Omental fat pad (tissue), 3 donors: ENCODE measurements at regions not wholly inside any gene's neighbourhood (a gene's known extent, or its start where the extent isn't known, plus 50 kb on each side); places are given as distances from the start of the nearest gene placed in this dataset.

Experiments
- ATAC-seq: fragments of 150-250 bp; one replicate; pipeline ENCODE4 v1.9.1; 2016; ENCODE audit warnings: mild to moderate bottlenecking, moderate library complexity; ENCODE audit not compliant: low FRiP score
- DNase-seq: peaks from one replicate; pipeline ENCODE4 v3.0.0-alpha.2; 2019; ENCODE audit warnings: low spot score
- CTCF ChIP-seq, 3 donors: fragments of 450-650 bp; IDR thresholded peaks; one replicate each; pipeline ENCODE4 v1.5.1; 2016 to 2017; ENCODE audit warnings: antibody characterized with exemption in 3 of 3, mild to moderate bottlenecking in 3 of 3, moderate library complexity in 2 of 3

- no peak for TF ChIP-seq CTCF (IDR thresholded peaks at IDR 0.05)
- DNase-seq (no peak), ATAC-seq (no peak)
These were observed 446.0 kb downstream of the FOXO1 start for GRCh38 chr13:40220299-40220935.

- DNase-seq (no peak), ATAC-seq (peak; percentile 30)
- TF ChIP-seq CTCF (IDR thresholded peaks at IDR 0.05), result no peak
These were observed 445.3 kb downstream of the FOXO1 start for GRCh38 chr13:40221131-40221459.

GRCh38 chr13:40221460-40222201, 444.8 kb downstream of the FOXO1 start:
- TF ChIP-seq CTCF (IDR thresholded peaks at IDR 0.05), result no peak
- peak; percentile 38 for ATAC-seq
- DNase-seq, result no peak

GRCh38 chr13:40223585-40223984, 442.9 kb downstream of the FOXO1 start:
- ATAC-seq, result no peak
- DNase-seq, result no peak
- TF ChIP-seq CTCF (IDR thresholded peaks at IDR 0.05), result no peak

- DNase-seq (no peak), ATAC-seq (peak; percentile 24)
- TF ChIP-seq CTCF (IDR thresholded peaks at IDR 0.05), result no peak
These were observed 437.9 kb downstream of the FOXO1 start for GRCh38 chr13:40228496-40228895.

GRCh38 chr13:40228990-40229389, 437.5 kb downstream of the FOXO1 start:
- TF ChIP-seq CTCF (IDR thresholded peaks at IDR 0.05), result no peak
- ATAC-seq (no peak), DNase-seq (no peak)

- no peak for TF ChIP-seq CTCF (IDR thresholded peaks at IDR 0.05)
- DNase-seq, result no peak
- peak; percentile 68 for ATAC-seq
These were observed 435.6 kb downstream of the FOXO1 start for GRCh38 chr13:40230833-40231266.
